Hepatocyte (in vitro differentiated cells): ENCODE measurements at regions not wholly inside any gene's neighbourhood (a gene's known extent, or its start where the extent isn't known, plus 50 kb on each side); places are given as distances from the start of the nearest gene placed in this dataset.

ENCODE experiments used
- DNase-seq: peaks from one replicate; pipeline ENCODE4 v3.0.0-alpha.2; 2016; ENCODE audit warnings: low spot score
- H2AFZ ChIP-seq: fragments of 200-600 bp; sonication (generic); 2 replicates; pipeline ENCODE4 v1.6.0; 2016; ENCODE audit warnings: antibody characterized with exemption, mild to moderate bottlenecking
- H3K27ac ChIP-seq: fragments of 200-600 bp; sonication (generic); 2 replicates; pipeline ENCODE4 v1.5.1; 2016; ENCODE audit warnings: mild to moderate bottlenecking
- H3K27me3 ChIP-seq: fragments of 200-600 bp; sonication (generic); 2 replicates; pipeline ENCODE4 v1.6.1; 2016
- H3K36me3 ChIP-seq: fragments of 200-600 bp; sonication (generic); replicated peaks from 2 replicates; pipeline ENCODE4 v1.5.1; 2016; ENCODE audit warnings: low read depth; ENCODE audit not compliant: insufficient read depth
- H3K4me1 ChIP-seq: fragments of 200-600 bp; sonication (generic); 2 replicates; pipeline ENCODE4 v1.5.1; 2016; ENCODE audit warnings: mild to moderate bottlenecking, moderate library complexity; ENCODE audit not compliant: insufficient read depth
- H3K4me2 ChIP-seq: fragments of 200-600 bp; sonication (generic); 2 replicates; pipeline ENCODE4 v1.6.0; 2016
- H3K4me3 ChIP-seq: fragments of 200-600 bp; sonication (generic); 2 replicates; pipeline ENCODE4 v1.5.1; 2016; ENCODE audit warnings: mild to moderate bottlenecking
- H3K79me2 ChIP-seq: fragments of 200-600 bp; sonication (generic); 2 replicates; pipeline ENCODE4 v1.6.0; 2017; ENCODE audit warnings: mild to moderate bottlenecking
- H3K9me2 ChIP-seq: fragments of 200-600 bp; sonication (generic); replicated peaks from 2 replicates; pipeline ENCODE4 v1.6.0; 2017; ENCODE audit warnings: mild to moderate bottlenecking; ENCODE audit not compliant: insufficient read depth
- H3K9me3 ChIP-seq: fragments of 200-600 bp; sonication (generic); 2 replicates; pipeline ENCODE4 v1.5.1; 2016; ENCODE audit warnings: low read depth, mild to moderate bottlenecking
- H4K20me1 ChIP-seq: fragments of 200-600 bp; sonication (generic); 2 replicates; pipeline ENCODE4 v1.6.0; 2016; ENCODE audit warnings: mild to moderate bottlenecking; ENCODE audit not compliant: insufficient read depth, poor library complexity, severe bottlenecking
- EZH2 ChIP-seq: fragments of 200-600 bp; sonication (generic); IDR thresholded peaks from 2 replicates; pipeline ENCODE4 v1.6.1; 2016; ENCODE audit warnings: antibody characterized with exemption, mild to moderate bottlenecking, borderline replicate concordance
- EZH2phosphoT487 ChIP-seq: fragments of 200-600 bp; sonication (generic); IDR thresholded peaks from one replicate; pipeline ENCODE4 v1.6.1; 2018; ENCODE audit warnings: antibody characterized with exemption, mild to moderate bottlenecking, low read depth, moderate library complexity; ENCODE audit not compliant: unreplicated experiment, severe bottlenecking
- WGBS: methylation state at CpG from one replicate; pipeline ENCODE4 v1.1.6; 2016; ENCODE audit warnings: low lambda C conversion rate; ENCODE audit errors: missing lambda C conversion rate; 5-methylcytosine and 5-hydroxymethylcytosine counted together
- TF ChIP-seq, protein P1 (sequence below): fragments of 200-600 bp; sonication (generic); IDR thresholded peaks from 2 replicates; pipeline ENCODE4 v1.5.1; 2016; ENCODE audit warnings: antibody characterized with exemption, mild to moderate bottlenecking; ENCODE audit not compliant: poor library complexity

DNA sequence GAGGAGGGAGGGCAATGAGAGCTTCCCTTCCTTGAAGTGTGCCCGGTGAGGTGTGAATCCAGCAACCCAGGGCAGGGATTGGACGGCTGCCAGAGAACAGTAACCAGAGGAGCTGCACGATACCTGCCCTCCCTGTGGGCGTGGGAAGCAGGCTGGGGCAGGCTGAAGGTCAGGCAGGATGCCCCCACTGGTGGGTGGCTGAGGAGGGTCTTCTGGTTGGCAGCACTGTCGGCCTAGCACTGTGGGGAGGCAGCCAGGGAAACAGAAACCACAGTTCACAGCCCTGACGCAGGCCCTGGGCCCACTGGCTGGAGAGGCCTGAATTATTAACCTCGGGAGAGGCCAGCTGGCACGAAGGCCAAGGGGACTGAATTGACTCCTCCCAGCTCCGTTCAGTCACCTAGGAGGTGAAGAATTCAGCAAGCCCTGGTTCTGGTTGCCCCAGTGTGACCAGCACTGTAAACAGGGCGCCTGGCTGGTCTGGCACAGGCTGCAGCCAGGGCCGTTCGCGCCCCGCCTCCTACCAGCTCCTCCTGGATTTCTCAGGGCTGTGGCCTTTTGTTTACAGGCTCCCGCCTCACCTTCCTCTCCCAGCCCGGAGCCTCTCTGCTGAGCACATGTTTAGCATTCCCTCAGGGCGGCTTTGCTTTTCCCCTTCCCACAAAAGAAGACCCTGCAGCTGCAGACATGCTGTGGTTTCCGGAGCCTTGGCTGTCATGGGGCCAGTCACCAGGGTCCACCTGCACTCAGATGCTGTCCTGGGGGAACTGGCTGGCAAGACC is 97.8 kb downstream of the B3GNT2 start:
- Histone ChIP-seq H3K4me3 (no peak overlapping the region), H3K4me2 (peak overlapping the region; percentile 3)

GRCh38 chr2:62293151-62293489 is 97.2 kb downstream of the B3GNT2 start:
- Histone ChIP-seq H4K20me1 (no peaks in the 10 kb centered on the region), H3K36me3 (no peaks in the 10 kb centered on the region), H3K4me1 (peaks cover 19% of the 10 kb centered on the region), H3K4me2 (no peak overlapping the region), H2AFZ (no peak overlapping the region), H3K27ac (no peak overlapping the region), H3K9me3 (no peaks in the 10 kb centered on the region), H3K27me3 (no peaks in the 10 kb centered on the region), H3K79me2 (no peaks in the 10 kb centered on the region), H3K4me3 (no peak overlapping the region), H3K9me2 (no peaks in the 10 kb centered on the region)
- no peak for DNase-seq
- WGBS: 97% methylated on average over 6 of the region's 6 CpGs
- TF ChIP-seq EZH2phosphoT487: no peak
- no peak for TF ChIP-seq EZH2
- TF ChIP-seq, protein P1, sequence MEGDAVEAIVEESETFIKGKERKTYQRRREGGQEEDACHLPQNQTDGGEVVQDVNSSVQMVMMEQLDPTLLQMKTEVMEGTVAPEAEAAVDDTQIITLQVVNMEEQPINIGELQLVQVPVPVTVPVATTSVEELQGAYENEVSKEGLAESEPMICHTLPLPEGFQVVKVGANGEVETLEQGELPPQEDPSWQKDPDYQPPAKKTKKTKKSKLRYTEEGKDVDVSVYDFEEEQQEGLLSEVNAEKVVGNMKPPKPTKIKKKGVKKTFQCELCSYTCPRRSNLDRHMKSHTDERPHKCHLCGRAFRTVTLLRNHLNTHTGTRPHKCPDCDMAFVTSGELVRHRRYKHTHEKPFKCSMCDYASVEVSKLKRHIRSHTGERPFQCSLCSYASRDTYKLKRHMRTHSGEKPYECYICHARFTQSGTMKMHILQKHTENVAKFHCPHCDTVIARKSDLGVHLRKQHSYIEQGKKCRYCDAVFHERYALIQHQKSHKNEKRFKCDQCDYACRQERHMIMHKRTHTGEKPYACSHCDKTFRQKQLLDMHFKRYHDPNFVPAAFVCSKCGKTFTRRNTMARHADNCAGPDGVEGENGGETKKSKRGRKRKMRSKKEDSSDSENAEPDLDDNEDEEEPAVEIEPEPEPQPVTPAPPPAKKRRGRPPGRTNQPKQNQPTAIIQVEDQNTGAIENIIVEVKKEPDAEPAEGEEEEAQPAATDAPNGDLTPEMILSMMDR: no peak

More for the DNA sequence above, 97.8 kb downstream of the B3GNT2 start:
- H4K20me1 ChIP-seq: no peaks in the 10 kb centered on the region
- no peaks in the 10 kb centered on the region for H3K9me3 ChIP-seq
- H3K27ac ChIP-seq: no peak overlapping the region
- no peaks in the 10 kb centered on the region for H3K79me2 ChIP-seq
- H3K27me3 ChIP-seq: no peaks in the 10 kb centered on the region
- no peak for TF ChIP-seq EZH2phosphoT487
- TF ChIP-seq, protein P1: no peak
- TF ChIP-seq EZH2: no peak
- H3K9me2 ChIP-seq: no peaks in the 10 kb centered on the region
- H2AFZ ChIP-seq: peak overlapping the region; percentile 26
- no peaks in the 10 kb centered on the region for H3K36me3 ChIP-seq
- H3K4me1 ChIP-seq: peaks cover 19% of the 10 kb centered on the region
- peak; percentile 61 for DNase-seq
- whole genome bisulfite sequencing: 43% methylated on average over 18 of the region's 18 CpGs

DNA sequence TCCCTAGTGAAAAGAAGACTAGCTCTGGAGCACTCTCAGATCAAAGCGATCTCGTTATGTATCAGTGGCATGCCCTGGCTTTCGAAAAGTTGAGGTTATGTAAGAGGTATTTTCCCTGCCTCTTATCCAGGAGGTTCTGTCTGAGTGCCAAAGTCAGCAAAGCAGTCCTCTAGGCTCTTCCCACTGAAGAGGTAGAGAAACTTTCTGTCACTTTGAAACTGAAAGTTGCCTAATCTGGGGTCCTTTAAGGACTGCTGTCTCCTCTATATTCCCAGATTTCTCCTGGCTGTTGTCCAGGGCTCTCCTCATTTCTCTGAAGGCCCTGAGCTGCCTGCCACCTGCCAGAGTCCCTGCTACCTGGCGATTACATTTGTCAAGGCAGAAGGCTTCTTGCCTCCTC is 96.3 kb downstream of the B3GNT2 start:
- Histone ChIP-seq H3K27me3 (no peaks in the 10 kb centered on the region), H3K4me2 (no peak overlapping the region), H3K9me2 (no peaks in the 10 kb centered on the region), H3K9me3 (no peaks in the 10 kb centered on the region), H3K79me2 (no peaks in the 10 kb centered on the region), H3K4me1 (peaks cover 15% of the 10 kb centered on the region), H2AFZ (no peak overlapping the region), H3K4me3 (no peak overlapping the region), H3K27ac (no peak overlapping the region), H4K20me1 (no peaks in the 10 kb centered on the region), H3K36me3 (no peaks in the 10 kb centered on the region)
- WGBS: 83% methylated on average over 4 of the region's 4 CpGs
- TF ChIP-seq EZH2phosphoT487 (no peak), EZH2 (no peak)
- TF ChIP-seq, protein P1: no peak
- DNase-seq: no peak
